ENCODE measurements at regions not wholly inside any gene's neighbourhood (a gene's known extent, or its start where the extent isn't known, plus 50 kb on each side); places are given as distances from the start of the nearest gene placed in this dataset.
A peak's percentile ranks its signal among the peaks of the same experiment; 100 is the strongest.
"Not testable (repeated sequence)": the region's sequence is repeated elsewhere in the genome, so short reads cannot be mapped to it uniquely, and the experiment has no call there.

DNA sequence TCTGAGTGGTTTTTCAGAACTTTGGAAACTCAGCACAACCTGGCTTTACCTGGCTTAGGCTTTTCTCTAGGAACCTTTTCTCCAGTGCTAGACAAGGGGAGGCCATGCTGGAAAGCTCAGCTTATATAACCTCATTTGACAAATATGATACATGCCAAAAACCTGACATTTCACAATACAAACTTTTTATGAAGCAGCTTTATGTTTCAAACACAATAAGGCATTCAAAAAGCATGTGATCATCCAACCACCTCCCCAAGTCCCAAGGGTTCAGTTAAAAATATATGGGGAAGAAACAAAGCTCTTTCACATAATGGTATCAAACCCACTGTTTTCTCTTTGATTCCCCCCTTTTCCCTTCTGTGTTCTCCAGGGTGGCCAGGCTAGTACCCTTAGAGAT lies 63.7 kb downstream of the ZC3H11B start:
- H3K4me3 ChIP-seq (ENCODE audit: control insufficient read depth, low read depth, low read length) = no peak overlapping the region
- DNase-seq (ENCODE audit: low read depth) = no peak
- TF ChIP-seq, protein P1, sequence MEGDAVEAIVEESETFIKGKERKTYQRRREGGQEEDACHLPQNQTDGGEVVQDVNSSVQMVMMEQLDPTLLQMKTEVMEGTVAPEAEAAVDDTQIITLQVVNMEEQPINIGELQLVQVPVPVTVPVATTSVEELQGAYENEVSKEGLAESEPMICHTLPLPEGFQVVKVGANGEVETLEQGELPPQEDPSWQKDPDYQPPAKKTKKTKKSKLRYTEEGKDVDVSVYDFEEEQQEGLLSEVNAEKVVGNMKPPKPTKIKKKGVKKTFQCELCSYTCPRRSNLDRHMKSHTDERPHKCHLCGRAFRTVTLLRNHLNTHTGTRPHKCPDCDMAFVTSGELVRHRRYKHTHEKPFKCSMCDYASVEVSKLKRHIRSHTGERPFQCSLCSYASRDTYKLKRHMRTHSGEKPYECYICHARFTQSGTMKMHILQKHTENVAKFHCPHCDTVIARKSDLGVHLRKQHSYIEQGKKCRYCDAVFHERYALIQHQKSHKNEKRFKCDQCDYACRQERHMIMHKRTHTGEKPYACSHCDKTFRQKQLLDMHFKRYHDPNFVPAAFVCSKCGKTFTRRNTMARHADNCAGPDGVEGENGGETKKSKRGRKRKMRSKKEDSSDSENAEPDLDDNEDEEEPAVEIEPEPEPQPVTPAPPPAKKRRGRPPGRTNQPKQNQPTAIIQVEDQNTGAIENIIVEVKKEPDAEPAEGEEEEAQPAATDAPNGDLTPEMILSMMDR (conservative IDR thresholded peaks at IDR 0.05; ENCODE audit: control insufficient read depth, insufficient read depth, low read depth, low read length) = no peak

DNA sequence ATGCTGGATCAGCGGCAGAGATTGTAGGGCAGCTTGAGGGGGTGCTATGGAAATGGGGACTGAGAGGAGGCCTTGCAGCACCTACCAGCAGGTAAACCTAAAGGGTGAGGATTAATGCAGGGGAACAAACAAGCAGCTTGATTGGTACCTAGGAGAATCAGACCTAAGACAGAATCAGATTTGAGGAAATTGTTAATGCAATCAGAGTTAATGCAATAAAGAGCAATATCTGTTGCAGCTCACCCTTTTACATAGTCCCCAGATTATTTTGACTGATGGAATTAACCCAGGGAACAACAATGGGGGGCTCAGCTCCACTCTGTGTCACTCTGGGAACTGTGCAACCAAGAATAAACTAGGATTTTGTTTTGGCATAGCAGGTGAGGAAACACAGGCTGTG lies 64.5 kb downstream of the ZC3H11B start:
- H3K4me3 ChIP-seq (ENCODE audit: control insufficient read depth, low read depth, low read length) = no peak overlapping the region
- DNase-seq (ENCODE audit: low read depth) = no peak
- TF ChIP-seq, protein P1 (conservative IDR thresholded peaks at IDR 0.05; ENCODE audit: control insufficient read depth, insufficient read depth, low read depth, low read length) = no peak

DNA sequence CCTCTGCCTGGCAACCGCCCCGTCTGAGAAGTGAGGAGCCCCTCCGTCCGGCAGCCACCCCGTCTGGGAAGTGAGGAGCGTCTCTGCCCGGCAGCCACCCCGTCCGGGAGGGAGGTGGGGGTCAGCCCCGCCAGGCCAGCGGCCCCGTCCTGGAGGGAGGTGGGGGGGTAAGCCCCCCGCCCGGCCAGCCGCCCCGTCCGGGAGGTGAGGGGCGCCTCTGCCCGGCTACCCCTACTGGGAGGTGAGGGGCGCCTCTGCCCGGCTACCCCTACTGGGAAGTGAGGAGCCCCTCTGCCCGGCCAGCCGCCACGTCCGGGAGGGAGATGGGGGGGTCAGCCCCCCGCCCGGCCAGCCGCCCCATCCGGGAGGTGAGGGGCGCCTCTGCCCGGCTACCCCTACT lies 67.1 kb downstream of the ZC3H11B start:
- H3K4me3 ChIP-seq (ENCODE audit: control insufficient read depth, low read depth, low read length); DNase-seq (ENCODE audit: low read depth): not testable (repeated sequence)

DNA sequence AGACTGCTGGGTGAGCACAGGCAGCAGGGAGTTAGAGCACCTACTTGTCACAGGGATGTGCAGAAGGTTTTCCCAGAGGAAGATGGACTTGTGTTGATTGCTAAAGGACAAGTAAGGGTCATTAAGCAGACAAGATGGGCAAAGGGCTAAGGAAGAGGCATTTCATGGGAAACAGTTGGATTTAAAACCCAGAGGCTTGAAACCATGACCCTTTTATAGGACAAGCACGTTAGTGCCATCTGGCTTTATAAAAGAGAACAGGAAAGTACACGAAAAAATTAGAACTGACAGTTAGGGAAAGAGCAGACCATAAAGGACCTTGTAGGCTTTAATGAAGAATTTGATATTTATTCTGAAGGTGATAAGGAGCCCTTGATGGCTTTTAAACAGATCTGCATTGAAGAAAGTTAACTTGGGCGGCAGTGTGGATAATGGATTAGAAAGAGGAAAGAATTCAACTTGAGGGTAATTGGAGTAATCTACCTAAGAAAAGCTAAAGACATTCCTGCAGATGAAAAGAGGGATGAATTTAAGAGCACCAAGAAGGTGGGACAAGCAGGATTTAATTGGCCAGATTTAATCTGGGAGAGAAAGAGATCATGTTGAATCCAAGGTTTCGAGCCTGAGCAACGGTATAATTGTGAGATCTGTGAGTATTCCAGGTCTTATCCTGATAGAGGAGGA lies 68.6 kb downstream of the ZC3H11B start:
- H3K4me3 ChIP-seq (ENCODE audit: control insufficient read depth, low read depth, low read length) = no peak overlapping the region
- DNase-seq (ENCODE audit: low read depth) = no peak
- TF ChIP-seq, protein P1 (conservative IDR thresholded peaks at IDR 0.05; ENCODE audit: control insufficient read depth, insufficient read depth, low read depth, low read length) = peak; percentile 6

DNA sequence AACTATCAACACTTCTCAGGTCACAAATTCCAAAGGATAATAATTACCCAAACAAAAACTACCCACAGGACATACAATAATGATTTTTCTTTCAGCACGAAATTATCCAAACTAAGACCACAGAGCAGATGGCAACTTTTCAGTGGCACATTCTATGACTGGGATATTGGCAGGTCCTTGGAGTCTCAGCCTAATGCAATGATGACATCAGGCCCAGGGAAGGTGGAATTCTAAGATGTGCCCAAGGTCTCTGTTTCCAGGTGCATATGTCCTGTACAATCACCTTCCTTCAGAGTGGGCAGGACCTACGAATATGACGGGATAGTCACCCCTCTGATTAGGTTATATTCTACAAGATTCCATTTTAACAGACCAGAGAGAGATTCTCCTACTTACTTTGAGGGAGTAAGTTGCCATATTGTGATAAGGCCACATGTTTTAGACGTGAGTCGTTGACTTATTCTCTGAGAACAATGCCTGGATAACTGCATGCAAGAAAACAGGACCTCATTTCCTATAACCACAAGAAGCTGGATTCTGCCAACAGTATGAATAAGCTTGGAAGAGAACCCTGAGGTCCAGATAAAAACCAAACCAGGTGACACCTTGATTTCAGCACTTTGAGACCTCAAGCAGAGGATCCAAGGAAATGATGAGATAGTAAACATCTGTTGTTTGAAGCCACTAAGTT lies 69.9 kb downstream of the ZC3H11B start:
- DNase-seq (ENCODE audit: low read depth) = peak; percentile 59
- H3K4me3 ChIP-seq (ENCODE audit: control insufficient read depth, low read depth, low read length) = no peak overlapping the region

DNA sequence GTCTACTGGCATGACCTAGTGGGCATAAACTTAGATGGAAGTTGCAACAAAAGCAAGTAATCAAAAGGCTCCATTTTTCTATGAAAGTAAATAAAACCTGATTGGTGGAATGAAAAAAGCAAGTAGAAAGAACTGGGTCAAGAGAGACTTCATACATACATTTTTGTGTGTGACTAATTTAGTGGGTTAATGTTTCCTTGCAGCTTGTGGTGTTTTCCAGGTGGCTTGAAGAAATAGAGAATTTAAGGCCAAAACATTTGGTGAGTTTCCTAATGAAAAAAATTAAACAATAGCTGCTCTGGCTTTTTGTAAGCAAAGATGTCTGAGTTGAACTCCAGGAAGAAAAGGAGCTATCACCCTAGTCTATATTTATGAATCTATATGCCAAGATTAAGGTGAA lies 71.0 kb downstream of the ZC3H11B start:
- H3K4me3 ChIP-seq (ENCODE audit: control insufficient read depth, low read depth, low read length) = no peak overlapping the region
- no peak for DNase-seq (ENCODE audit: low read depth)
- TF ChIP-seq, protein P1 (conservative IDR thresholded peaks at IDR 0.05; ENCODE audit: control insufficient read depth, insufficient read depth, low read depth, low read length) = no peak

More for the DNA sequence above, 69.9 kb downstream of the ZC3H11B start:
- TF ChIP-seq, protein P1 (conservative IDR thresholded peaks at IDR 0.05; ENCODE audit: control insufficient read depth, insufficient read depth, low read depth, low read length) = no peak

DNA sequence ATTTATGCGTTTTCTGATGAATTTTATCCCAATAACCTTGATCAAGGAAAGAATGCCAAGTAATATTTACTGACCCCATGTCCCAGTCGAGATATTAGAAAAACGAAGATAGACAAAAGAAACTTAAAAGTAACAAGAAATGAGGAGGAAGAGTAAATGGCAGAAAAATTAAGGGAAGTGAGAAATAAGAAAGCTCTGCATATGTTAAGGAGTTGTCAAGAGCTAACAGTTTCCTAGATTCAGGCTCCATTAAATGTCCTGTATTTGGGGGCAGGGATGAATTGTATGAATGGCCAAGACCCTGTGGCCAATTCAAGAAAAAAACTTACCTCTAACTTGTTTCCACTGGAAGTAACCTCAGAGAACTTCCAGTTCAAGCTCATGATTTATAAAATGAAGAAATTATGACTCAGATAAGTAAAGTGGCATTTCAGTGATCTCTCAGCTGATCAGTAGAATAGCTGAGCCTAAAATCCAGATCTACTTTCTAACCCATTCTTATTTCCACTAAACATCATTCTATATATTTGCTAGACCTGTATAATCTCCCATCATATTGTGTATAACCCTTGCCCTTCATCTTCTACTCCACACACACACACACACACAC lies 73.2 kb downstream of the ZC3H11B start:
- no peak for DNase-seq (ENCODE audit: low read depth)
- no peak overlapping the region for H3K4me3 ChIP-seq (ENCODE audit: control insufficient read depth, low read depth, low read length)
- TF ChIP-seq, protein P1 (conservative IDR thresholded peaks at IDR 0.05; ENCODE audit: control insufficient read depth, insufficient read depth, low read depth, low read length) = no peak

All from fibroblast of mammary gland (primary cell).